KMS-11 (cell line): ENCODE measurements at regions not wholly inside any gene's neighbourhood (a gene's known extent, or its start where the extent isn't known, plus 50 kb on each side); places are given as distances from the start of the nearest gene placed in this dataset.

ENCODE experiments used
- H2AFZ ChIP-seq: fragments of 200-600 bp; sonication (generic); 2 replicates; pipeline ENCODE4 v1.6.1; 2016; ENCODE audit warnings: antibody characterized with exemption, mixed run types, low read depth
- H3K27ac ChIP-seq: fragments of 200-600 bp; sonication (generic); 2 replicates; pipeline ENCODE4 v1.6.1; 2016; ENCODE audit warnings: mild to moderate bottlenecking, mixed run types
- H3K27me3 ChIP-seq: fragments of 200-600 bp; sonication (generic); 2 replicates; pipeline ENCODE4 v1.6.1; 2017; ENCODE audit warnings: mild to moderate bottlenecking, low read depth, mixed run types, moderate library complexity; ENCODE audit not compliant: insufficient read depth
- H3K36me3 ChIP-seq: fragments of 200-600 bp; sonication (generic); 2 replicates; pipeline ENCODE4 v1.6.1; 2017; ENCODE audit warnings: mild to moderate bottlenecking, mixed run types; ENCODE audit not compliant: insufficient read depth
- H3K4me1 ChIP-seq: fragments of 200-600 bp; sonication (generic); 2 replicates; pipeline ENCODE4 v1.6.1; 2016; ENCODE audit warnings: mild to moderate bottlenecking, low read depth, mixed run types; ENCODE audit not compliant: poor library complexity, severe bottlenecking
- H3K4me2 ChIP-seq: fragments of 200-600 bp; sonication (generic); 2 replicates; pipeline ENCODE4 v1.7.0; 2016; ENCODE audit warnings: mild to moderate bottlenecking, mixed run types
- H3K4me3 ChIP-seq: fragments of 200-600 bp; sonication (generic); IDR thresholded peaks from 2 replicates; pipeline ENCODE4 v1.6.1; 2017; ENCODE audit warnings: low read depth, low read length, mixed read lengths; ENCODE audit not compliant: insufficient read depth
- H3K79me2 ChIP-seq: fragments of 200-600 bp; sonication (generic); 2 replicates; pipeline ENCODE4 v1.6.1; 2016; ENCODE audit warnings: low read depth, mixed run types; ENCODE audit not compliant: insufficient read depth
- H3K9ac ChIP-seq: fragments of 200-600 bp; sonication (generic); 2 replicates; pipeline ENCODE4 v1.6.1; 2016; ENCODE audit warnings: mild to moderate bottlenecking, mixed run types
- H4K20me1 ChIP-seq: fragments of 200-600 bp; sonication (generic); 2 replicates; pipeline ENCODE4 v1.6.1; 2016; ENCODE audit warnings: mild to moderate bottlenecking, mixed run types; ENCODE audit not compliant: insufficient read depth
- TF ChIP-seq, protein P1 (sequence below): fragments of 200-600 bp; sonication (generic); conservative IDR thresholded peaks from 2 replicates; pipeline ENCODE4 v1.6.1; 2017; ENCODE audit warnings: low read depth, mild to moderate bottlenecking, antibody characterized with exemption, low read length, moderate library complexity, mixed read lengths

DNA sequence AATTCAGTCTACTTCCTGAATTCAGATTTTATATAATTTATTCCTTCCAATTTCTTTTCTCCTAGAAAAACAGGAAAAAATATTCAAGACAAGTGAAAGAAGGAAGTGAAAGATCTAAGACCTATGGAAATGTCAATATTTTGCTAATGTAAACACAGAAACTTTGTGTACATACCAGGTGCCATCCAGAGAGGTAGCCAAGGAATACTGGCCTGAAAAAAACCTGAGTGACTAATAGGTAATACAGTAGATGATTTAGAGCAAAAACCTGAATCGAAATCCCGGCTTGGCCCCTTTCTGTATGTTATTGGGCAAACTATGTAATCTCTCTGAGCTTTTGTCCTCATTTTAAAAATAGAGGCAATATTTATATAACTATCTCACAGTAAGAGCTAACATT lies 59.2 kb upstream of the FSHB start:
- no peaks in the 10 kb centered on the region for H3K36me3 ChIP-seq
- TF ChIP-seq, protein P1, sequence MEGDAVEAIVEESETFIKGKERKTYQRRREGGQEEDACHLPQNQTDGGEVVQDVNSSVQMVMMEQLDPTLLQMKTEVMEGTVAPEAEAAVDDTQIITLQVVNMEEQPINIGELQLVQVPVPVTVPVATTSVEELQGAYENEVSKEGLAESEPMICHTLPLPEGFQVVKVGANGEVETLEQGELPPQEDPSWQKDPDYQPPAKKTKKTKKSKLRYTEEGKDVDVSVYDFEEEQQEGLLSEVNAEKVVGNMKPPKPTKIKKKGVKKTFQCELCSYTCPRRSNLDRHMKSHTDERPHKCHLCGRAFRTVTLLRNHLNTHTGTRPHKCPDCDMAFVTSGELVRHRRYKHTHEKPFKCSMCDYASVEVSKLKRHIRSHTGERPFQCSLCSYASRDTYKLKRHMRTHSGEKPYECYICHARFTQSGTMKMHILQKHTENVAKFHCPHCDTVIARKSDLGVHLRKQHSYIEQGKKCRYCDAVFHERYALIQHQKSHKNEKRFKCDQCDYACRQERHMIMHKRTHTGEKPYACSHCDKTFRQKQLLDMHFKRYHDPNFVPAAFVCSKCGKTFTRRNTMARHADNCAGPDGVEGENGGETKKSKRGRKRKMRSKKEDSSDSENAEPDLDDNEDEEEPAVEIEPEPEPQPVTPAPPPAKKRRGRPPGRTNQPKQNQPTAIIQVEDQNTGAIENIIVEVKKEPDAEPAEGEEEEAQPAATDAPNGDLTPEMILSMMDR = no peak
- H3K79me2 ChIP-seq = no peaks in the 10 kb centered on the region
- no peaks in the 10 kb centered on the region for H4K20me1 ChIP-seq
- no peak overlapping the region for H3K4me2 ChIP-seq
- H3K27ac ChIP-seq = no peak overlapping the region
- no peak overlapping the region for H3K9ac ChIP-seq
- H3K27me3 ChIP-seq = no peaks in the 10 kb centered on the region
- no peak overlapping the region for H3K4me3 ChIP-seq
- no peaks in the 10 kb centered on the region for H3K4me1 ChIP-seq
- H2AFZ ChIP-seq = no peak overlapping the region

DNA sequence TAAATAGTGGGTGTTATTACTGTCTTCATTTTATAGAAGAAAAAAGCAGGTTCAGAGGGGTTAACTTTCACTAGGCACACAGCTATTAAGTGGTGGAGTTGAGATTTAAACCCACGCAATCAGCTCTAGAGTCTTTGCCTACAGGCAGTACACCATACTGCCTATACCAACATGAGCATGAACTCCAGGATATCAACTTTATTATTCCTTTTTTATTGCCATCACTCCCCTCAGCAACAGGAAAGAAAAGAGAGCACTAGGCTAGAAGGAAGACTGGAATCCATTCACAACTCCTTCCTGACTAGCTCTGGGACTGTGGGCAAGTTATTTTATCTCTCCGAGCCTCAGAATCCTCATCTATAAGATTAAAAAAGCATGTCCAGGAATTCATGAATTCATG lies 58.7 kb upstream of the FSHB start:
- Histone ChIP-seq H3K27ac (no peak overlapping the region), H3K4me3 (no peak overlapping the region), H3K27me3 (no peaks in the 10 kb centered on the region), H2AFZ (no peak overlapping the region), H3K79me2 (no peaks in the 10 kb centered on the region), H3K9ac (no peak overlapping the region), H4K20me1 (no peaks in the 10 kb centered on the region), H3K4me1 (no peaks in the 10 kb centered on the region), H3K36me3 (no peaks in the 10 kb centered on the region), H3K4me2 (no peak overlapping the region)
- TF ChIP-seq, protein P1 = no peak

DNA sequence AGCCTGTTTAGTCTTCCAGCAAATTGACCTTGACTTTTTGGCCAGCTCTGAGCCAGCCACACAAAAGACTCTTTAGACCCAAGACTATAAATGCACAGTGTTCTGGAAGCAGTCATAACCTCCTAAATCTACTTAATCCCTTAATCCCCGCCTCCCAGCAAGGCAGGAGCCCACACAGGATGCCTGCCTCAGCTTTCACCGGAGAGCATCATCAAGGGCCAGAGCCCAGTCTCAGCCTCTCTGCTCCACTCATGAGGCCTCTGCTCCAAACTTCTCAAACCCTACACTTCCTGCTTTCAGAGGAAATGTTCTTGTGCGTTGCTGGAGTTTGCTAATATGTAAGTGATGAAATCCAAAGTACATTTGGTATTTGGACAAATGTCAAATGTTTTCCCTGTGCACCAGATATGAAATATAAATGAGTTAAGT lies 57.9 kb upstream of the FSHB start:
- H3K79me2 ChIP-seq = no peaks in the 10 kb centered on the region
- no peaks in the 10 kb centered on the region for H3K27me3 ChIP-seq
- no peak overlapping the region for H3K27ac ChIP-seq
- H3K4me2 ChIP-seq = no peak overlapping the region
- no peaks in the 10 kb centered on the region for H3K36me3 ChIP-seq
- TF ChIP-seq, protein P1 = no peak
- no peak overlapping the region for H3K9ac ChIP-seq
- H3K4me1 ChIP-seq = no peaks in the 10 kb centered on the region
- H4K20me1 ChIP-seq = no peaks in the 10 kb centered on the region
- H2AFZ ChIP-seq = no peak overlapping the region
- no peak overlapping the region for H3K4me3 ChIP-seq

DNA sequence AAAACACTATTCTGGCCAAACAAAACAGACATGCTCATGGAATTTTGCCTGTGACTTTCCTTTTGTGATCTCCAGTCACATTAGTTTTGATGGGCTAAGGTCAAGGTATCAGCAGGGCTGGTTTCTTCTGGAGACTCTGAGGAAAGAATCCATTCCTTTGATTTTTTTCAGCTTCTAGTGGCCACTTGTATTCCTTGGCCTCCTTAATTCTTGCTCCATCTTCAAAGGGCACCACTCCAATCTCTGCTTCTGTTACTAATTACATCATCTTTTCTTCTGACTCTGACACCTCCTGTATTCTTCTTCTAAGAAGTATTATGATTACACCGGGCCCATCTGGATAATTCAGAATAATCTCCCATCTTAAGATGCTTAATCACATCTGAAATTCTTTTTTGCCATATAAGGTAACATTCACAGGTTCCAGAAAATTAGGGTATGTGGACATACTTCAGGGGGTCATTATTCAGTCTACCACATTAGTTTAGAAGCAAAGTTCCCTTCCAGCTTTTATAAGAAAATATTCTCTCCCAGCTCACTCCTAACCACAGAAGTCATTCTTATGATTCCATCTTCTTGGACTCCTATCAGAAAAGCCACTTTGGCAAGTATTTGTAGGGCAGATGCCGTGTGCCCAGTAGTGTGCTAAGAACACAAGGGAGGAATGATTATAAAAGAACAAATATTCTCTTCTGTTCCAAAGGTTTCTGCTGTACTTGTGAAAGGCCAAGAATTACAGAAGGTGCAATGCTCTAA lies 56.4 kb upstream of the FSHB start:
- Histone ChIP-seq H3K4me3 (no peak overlapping the region), H3K4me1 (no peaks in the 10 kb centered on the region), H3K27ac (no peak overlapping the region), H3K4me2 (no peak overlapping the region), H4K20me1 (no peaks in the 10 kb centered on the region), H2AFZ (no peak overlapping the region), H3K36me3 (no peaks in the 10 kb centered on the region), H3K9ac (no peak overlapping the region), H3K27me3 (no peaks in the 10 kb centered on the region), H3K79me2 (no peaks in the 10 kb centered on the region)
- TF ChIP-seq, protein P1 = no peak
